ENCODE measurements at regions not wholly inside any gene's neighbourhood (a gene's known extent, or its start where the extent isn't known, plus 50 kb on each side); places are given as distances from the start of the nearest gene placed in this dataset.

DNA sequence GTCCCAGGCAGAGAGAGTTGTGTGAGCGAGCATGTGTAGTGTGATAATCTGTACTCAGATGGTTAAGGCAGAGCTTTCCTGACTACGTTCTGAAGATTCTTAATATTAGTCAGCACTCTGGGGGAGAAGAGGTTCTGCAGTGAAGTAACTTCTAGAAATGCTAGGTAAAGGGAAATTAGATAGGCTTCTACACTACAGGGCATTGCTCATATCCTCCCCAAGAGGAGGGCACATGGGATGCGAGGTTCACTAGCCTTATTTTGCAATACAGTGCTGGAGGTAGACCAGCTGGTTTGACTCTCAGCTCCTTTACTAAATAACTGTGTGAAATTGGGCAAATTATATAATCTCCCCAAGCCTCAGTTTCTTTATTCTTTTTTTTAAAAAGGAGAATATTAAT is 300.3 kb upstream of the PDZRN3 start:
- TF ChIP-seq POLR2AphosphoS5 (IDR thresholded peaks at IDR 0.05; ENCODE audit: low read depth, low read length), result no peak
- no peak for TF ChIP-seq POLR2A (IDR thresholded peaks at IDR 0.05; ENCODE audit: low read depth, low read length)
- no peak for TF ChIP-seq TAF1 (IDR thresholded peaks at IDR 0.05; ENCODE audit: low read depth, low read length)

Data from GM12891 (cell line).